ENCODE measurements at regions not wholly inside any gene's neighbourhood (a gene's known extent, or its start where the extent isn't known, plus 50 kb on each side); places are given as distances from the start of the nearest gene placed in this dataset.

GRCh38 chr2:60353406-60353800 lies 200.1 kb downstream of the BCL11A start:
- TF ChIP-seq POLR2A (IDR thresholded peaks at IDR 0.05; ENCODE audit: low read length) (no peak), GATA1 (IDR thresholded peaks at IDR 0.05; ENCODE audit: low read depth, low read length) (no peak)
